ENCODE measurements at regions not wholly inside any gene's neighbourhood (a gene's known extent, or its start where the extent isn't known, plus 50 kb on each side); places are given as distances from the start of the nearest gene placed in this dataset.

- DNase-seq, result no peak
- Histone ChIP-seq H3K4me1 (ENCODE audit: insufficient read depth) (no peaks in the 10 kb centered on the region), H3K27ac (no peak overlapping the region), H3K36me3 (no peaks in the 10 kb centered on the region), H3K27me3 (no peaks in the 10 kb centered on the region), H3K4me3 (no peak overlapping the region), H3K9me3 (no peaks in the 10 kb centered on the region)
- WGBS, 3 donors, result 86 to 95% (median 94%) methylated on average over 7 of the region's 7 CpGs
- no peak for TF ChIP-seq EP300 (IDR thresholded peaks at IDR 0.05)
- TF ChIP-seq POLR2A (IDR thresholded peaks at IDR 0.05), result no peak
- TF ChIP-seq, protein P1, sequence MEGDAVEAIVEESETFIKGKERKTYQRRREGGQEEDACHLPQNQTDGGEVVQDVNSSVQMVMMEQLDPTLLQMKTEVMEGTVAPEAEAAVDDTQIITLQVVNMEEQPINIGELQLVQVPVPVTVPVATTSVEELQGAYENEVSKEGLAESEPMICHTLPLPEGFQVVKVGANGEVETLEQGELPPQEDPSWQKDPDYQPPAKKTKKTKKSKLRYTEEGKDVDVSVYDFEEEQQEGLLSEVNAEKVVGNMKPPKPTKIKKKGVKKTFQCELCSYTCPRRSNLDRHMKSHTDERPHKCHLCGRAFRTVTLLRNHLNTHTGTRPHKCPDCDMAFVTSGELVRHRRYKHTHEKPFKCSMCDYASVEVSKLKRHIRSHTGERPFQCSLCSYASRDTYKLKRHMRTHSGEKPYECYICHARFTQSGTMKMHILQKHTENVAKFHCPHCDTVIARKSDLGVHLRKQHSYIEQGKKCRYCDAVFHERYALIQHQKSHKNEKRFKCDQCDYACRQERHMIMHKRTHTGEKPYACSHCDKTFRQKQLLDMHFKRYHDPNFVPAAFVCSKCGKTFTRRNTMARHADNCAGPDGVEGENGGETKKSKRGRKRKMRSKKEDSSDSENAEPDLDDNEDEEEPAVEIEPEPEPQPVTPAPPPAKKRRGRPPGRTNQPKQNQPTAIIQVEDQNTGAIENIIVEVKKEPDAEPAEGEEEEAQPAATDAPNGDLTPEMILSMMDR (IDR thresholded peaks at IDR 0.05), result no peak
- intact Hi-C loops (cut with DNase I), result no loop called here
Measured at GRCh38 chr15:69860321-69860720, 237.4 kb downstream of the TLE3 start.

DNA sequence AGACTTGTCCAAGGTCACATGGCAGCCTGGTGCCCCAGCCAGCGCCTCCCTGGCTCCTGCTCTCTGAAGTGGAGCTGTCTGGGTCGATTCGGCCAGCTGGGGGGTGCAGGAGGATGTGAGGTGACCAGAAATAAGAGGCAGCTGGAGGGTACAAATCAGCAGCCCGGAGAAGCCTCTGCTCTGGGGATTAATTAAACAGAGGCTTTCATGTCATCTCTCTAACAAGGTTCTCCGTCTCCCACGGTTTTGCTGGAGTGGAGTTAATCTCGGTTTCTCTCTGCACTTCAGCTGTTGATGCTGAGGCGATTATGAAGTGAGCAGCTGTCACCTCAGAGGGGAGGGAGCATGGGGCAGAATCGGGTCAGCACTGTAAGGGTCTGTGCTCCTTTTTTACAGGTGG is 236.8 kb downstream of the TLE3 start:
- no peaks in the 10 kb centered on the region for H3K27me3 ChIP-seq
- H3K9me3 ChIP-seq, result no peaks in the 10 kb centered on the region
- no peak for TF ChIP-seq POLR2A (IDR thresholded peaks at IDR 0.05)
- TF ChIP-seq, protein P1 (IDR thresholded peaks at IDR 0.05), result no peak
- TF ChIP-seq EP300 (IDR thresholded peaks at IDR 0.05), result no peak
- no peaks in the 10 kb centered on the region for H3K4me1 ChIP-seq (ENCODE audit: insufficient read depth)
- no peak for DNase-seq
- H3K27ac ChIP-seq, result no peak overlapping the region
- WGBS, 3 donors, result 39 to 60% (median 55%) methylated on average over 9 of the region's 9 CpGs
- intact Hi-C loops (cut with DNase I), result no loop called here
- no peak overlapping the region for H3K4me3 ChIP-seq
- H3K36me3 ChIP-seq, result no peaks in the 10 kb centered on the region

DNA sequence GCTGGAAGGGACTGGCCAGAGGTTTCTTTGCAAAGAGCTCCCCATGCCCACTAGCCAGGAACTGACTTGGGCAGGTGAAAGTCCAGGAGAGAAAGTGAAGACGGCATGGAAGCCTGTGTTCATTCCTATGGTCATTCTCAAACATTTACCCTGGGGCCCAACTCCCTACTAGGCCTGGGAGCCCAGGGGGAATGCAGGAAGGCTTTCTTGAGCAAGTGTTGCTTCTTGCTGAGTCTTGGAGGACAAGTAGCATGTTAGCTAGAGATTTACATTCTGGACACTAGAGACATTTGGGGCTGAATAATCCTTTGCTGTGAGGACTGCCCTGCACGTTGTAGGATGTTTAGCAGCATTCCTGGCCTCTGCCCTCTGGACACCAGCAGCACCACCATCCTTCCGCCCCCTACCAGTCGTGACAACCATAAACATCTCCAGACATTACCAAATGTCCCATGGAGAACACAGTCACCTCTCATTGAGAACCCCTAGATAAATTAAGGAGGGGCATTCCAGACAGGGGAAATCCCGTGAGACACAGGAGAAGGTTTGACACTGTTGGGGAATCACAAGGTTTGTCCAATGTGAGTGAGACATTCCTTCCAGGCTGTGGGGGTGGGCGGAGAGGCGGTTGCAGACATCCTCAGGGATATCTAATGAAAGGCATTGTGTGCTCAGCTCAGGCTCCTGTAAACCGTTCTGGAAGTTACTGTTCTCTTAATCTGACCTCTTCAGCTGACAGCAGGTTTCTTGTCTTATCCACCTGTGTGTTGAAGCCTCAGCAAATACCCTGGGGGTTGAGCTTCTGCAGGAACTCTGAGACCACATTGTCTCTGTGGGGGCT is 236.2 kb downstream of the TLE3 start:
- no peaks in the 10 kb centered on the region for H3K4me1 ChIP-seq (ENCODE audit: insufficient read depth)
- no peak for DNase-seq
- H3K27me3 ChIP-seq, result no peaks in the 10 kb centered on the region
- H3K27ac ChIP-seq, result no peak overlapping the region
- H3K36me3 ChIP-seq, result no peaks in the 10 kb centered on the region
- no peak overlapping the region for H3K4me3 ChIP-seq
- H3K9me3 ChIP-seq, result no peaks in the 10 kb centered on the region
- TF ChIP-seq POLR2A (IDR thresholded peaks at IDR 0.05), result no peak
- TF ChIP-seq, protein P1 (IDR thresholded peaks at IDR 0.05), result no peak
- no peak for TF ChIP-seq EP300 (IDR thresholded peaks at IDR 0.05)
- WGBS, 3 donors, result 53 to 71% (median 55%) methylated on average over 8 of the region's 8 CpGs
- intact Hi-C loops (cut with DNase I), result no loop called here

DNA sequence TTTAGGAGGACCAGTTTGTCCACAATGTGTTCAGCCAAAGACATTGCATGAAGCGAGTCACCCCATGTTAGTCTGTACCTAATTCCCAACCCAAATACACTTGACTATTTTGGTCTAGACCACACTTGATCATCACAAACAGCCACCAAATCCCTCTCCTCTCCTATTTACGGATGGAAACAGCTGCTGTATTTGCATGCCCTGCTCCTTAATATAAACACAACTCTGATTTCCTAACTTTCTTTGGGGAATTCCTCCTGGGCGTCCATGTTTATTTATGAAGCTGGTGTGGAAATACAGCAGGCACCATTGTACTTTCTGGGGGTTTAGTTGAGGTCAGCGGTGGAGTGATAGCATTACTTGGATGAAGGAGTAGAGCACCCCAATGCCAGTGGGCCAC is 235.2 kb downstream of the TLE3 start:
- Histone ChIP-seq H3K27me3 (no peaks in the 10 kb centered on the region), H3K36me3 (no peaks in the 10 kb centered on the region), H3K4me1 (ENCODE audit: insufficient read depth) (no peaks in the 10 kb centered on the region), H3K9me3 (no peaks in the 10 kb centered on the region), H3K4me3 (no peak overlapping the region), H3K27ac (no peak overlapping the region)
- DNase-seq, result no peak
- WGBS, 3 donors, result 45 to 71% (median 47%) methylated on average over 4 of the region's 4 CpGs
- TF ChIP-seq POLR2A (IDR thresholded peaks at IDR 0.05), result no peak
- intact Hi-C loops (cut with DNase I), result no loop called here

GRCh38 chr15:69863446-69863845 is 234.3 kb downstream of the TLE3 start:
- TF ChIP-seq, protein P1 (IDR thresholded peaks at IDR 0.05), result no peak
- TF ChIP-seq EP300 (IDR thresholded peaks at IDR 0.05) (no peak), POLR2A (IDR thresholded peaks at IDR 0.05) (no peak)
- Histone ChIP-seq H3K36me3 (no peaks in the 10 kb centered on the region), H3K9me3 (no peaks in the 10 kb centered on the region), H3K4me1 (ENCODE audit: insufficient read depth) (no peaks in the 10 kb centered on the region), H3K4me3 (no peak overlapping the region), H3K27ac (no peak overlapping the region), H3K27me3 (no peaks in the 10 kb centered on the region)
- intact Hi-C loops (cut with DNase I), result no loop called here
- no peak for DNase-seq
- WGBS, 3 donors, result 72 to 82% (median 73%) methylated on average over 2 of the region's 2 CpGs
